AML-193 (cell line): ENCODE measurements at regions not wholly inside any gene's neighbourhood (a gene's known extent, or its start where the extent isn't known, plus 50 kb on each side); places are given as distances from the start of the nearest gene placed in this dataset.
"Not testable (repeated sequence)": the region's sequence is repeated elsewhere in the genome, so short reads cannot be mapped to it uniquely, and the experiment has no call there.

Experiments
- DNase-seq, 2 experiments: peaks; one replicate each; lab custom pipeline; 2025; lab: John Stamatoyannopoulos, UW

DNA sequence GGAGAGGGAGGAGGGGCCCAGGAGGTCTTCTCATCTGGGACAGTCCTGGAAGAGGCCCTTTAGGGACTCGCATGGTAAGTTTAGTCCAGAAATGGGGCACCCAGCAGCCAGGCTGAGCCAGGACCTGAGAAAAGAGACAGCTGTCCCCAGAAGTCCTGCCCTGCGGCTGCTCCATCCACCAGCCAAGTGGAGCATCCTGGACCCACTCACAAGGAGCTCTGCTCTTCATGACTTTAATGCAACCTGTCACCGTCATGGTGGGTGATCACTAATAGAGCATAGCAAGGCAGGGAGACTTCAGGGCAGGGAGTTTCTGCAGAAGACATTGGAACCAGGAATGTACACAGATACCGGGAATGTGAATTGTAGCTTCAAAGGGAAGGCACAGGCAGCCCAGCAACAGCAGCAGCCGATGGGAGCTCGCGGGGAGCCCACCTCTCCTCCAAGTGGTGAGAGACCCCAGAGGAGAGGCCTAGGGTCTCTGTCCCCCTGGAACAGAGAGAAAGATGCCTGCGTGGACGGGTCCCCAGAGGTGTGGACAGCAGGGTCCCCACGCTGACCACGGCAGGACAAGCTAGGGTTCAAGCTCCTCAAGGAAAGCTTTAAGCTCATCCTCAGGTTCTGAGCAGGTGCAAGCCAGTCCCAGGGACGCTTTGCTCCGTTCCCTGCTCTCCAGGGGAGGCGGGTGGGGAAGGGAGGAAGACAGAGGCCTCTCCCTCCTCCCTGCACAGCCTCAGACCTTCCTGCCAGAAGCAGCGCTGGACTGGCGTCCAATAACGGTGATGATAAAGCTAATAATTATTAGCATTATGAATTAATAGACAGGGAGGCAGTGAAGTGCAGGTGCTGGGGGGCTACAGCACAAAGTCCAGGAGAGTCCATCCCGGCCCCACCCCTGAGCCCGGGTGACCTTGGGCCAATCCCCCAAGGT is 335.3 kb downstream of the ADGRD1 start:
- not testable (repeated sequence) for DNase-seq

DNA sequence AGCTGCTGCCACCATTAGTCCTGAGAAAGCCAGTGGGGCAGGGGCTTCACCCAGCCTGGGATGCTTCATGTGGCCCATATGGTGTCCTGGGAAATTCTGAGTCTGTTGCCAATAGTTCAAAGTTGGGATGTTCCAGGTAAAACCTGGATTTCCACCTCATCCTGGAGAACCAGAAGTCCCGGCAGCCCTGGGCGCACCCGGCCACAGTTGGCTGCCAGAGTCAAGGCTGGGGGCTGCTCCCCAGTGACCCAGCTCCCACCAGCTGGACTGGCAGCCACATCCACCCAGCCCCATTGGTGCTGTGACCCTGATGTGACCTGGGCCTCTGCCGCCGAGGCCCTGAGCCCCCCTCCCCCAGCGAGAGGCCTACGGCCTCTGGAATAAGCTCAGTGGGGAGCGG is 336.1 kb downstream of the ADGRD1 start:
- DNase-seq = not testable (repeated sequence)

DNA sequence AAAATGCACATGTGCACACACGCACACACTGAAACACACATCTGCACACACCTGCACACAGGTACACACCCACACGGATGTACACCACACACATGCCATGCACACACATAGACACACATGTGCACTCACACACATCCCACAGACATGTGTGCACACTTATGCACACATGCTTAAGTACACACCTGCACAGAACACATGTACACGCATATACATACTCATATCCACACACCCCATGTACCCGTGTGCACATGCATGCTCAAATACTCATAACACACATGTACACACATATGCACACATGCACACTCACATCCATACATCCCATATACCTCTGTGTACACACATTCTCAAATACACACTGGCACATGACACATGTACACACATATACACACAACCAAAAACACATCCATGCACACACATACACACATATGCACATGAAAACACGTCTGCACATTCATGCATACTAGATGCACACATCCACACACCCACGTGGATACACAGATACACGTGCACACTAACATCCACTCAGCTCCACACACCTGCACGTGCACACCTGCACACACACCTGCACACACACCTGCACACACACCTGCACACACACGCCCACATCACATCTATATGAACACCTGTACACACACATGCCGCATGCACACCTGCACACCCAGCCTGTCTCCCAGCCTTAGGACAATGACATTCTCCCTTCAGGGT is 336.7 kb downstream of the ADGRD1 start:
- DNase-seq = no peak

DNA sequence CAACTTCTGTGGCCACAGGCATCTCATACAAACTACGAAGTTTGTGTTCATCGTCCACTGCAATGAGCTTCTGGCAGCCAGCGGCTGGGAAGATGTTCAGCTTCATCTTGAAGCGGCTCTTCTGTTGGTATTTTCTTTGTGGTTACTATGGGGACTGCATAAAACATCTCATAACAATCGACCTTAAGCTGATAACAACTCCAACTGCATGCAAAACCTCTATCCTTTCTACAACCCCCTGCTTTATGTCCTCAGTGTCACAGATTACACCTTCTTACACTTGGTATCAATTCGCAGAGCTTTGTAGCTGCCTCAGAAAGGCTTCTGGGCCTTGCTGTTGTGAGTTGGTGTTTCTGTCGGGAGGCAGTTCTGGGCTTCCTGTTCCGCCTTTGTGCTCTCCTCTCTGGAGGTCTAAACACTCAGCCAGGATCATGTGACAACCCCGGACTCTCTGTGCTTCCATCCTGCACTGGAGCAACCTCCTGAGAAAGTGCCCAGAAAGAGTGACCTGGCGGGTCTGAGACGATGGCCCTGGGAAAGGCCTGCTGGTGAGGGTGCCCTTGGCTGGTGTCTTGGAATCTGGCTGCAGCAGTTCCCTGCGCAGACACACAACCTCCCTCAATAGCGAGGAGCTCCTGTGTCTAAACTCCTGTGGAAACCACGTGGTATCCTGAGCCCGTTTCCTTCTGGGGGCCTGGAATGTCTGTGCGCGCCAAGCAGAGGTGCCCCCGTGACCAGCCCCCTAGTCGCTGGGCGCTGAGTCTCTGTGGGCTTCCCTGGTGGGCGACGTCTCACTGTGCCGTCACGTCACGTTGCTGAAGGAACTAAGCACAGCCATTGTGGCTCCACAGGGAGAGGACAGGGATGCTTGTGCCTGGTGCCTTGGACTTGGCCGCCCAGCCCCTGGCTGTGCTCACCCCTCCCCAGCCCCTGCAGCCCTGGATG is 339.6 kb downstream of the ADGRD1 start:
- not testable (repeated sequence) for DNase-seq

DNA sequence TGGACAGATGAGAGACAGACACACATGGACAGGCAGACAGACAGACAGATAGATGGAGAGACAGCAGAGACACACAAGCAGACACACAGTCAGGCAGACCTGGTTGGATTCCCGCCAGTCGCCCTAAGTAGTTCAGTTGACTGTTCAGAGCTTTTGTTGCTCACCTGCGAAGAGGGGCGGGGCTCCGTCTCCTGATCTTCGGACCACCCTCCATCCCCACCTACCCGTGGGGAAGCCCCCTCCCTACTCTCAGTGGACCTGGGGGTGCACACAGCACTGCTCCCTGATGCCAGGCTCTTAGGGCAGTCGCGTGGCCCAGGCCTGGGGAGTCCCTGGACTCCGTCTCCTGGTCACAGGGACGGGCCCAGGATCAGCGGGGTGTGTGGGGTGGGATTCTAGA is 341.0 kb downstream of the ADGRD1 start:
- not testable (repeated sequence) for DNase-seq

DNA sequence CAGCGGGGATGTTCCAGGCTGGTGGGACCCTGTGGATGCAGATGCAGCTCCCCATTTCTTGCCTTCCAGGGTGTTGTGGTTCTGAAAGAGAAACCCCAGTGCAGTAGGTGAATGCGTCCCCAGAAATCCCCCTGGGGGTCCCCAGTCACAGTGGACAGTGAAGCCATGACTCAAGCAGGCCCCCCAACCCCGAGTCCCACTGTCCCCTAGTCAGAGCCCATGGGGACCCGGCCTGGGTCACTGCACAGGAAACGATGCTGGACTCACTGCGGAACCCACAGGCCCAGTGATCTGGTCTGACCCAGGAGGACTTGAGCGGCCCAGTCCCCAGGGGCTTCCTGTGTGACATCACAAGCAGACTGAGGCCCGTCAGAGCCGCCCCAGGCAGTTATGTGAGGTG is 341.4 kb downstream of the ADGRD1 start:
- not testable (repeated sequence) for DNase-seq

DNA sequence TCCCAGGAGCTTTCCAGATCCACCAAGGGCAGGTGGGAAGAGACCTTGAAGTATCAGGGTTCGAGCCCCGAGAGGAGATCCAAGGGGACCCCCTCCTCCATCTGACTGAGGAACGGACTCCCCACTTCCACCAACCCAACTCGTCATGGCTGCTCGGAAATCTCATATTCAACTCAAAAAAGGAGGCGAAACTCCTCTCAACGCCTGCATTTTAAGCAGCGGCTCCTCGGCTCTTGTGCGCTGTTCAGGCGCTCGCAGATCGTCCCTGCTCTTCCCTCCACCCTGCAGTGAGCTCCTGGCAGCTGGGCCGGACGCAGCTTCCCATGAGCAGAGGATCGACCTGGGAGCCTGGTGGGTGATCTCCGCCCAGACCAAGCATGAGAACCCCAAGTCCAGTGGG is 341.9 kb downstream of the ADGRD1 start:
- DNase-seq = not testable (repeated sequence)

DNA sequence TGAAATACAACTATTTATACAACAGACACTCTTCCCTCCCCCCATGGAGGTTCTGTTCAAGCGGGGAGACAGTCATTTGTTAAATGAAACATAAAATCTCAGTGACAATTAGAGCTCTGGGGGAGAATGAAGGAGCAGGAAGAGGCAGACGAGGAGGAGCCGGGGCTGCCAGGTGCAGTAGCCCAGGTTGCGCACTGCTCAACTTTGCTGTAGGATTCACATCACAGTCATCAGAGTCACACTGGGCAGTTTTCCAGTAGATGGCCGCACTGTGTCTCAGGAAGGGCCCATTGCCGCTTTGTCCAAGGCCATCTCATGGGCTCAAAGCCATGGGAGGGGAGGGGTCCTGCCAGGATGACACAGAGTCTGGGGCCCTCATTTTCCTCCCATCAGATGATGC is 342.4 kb downstream of the ADGRD1 start:
- not testable (repeated sequence) for DNase-seq

DNA sequence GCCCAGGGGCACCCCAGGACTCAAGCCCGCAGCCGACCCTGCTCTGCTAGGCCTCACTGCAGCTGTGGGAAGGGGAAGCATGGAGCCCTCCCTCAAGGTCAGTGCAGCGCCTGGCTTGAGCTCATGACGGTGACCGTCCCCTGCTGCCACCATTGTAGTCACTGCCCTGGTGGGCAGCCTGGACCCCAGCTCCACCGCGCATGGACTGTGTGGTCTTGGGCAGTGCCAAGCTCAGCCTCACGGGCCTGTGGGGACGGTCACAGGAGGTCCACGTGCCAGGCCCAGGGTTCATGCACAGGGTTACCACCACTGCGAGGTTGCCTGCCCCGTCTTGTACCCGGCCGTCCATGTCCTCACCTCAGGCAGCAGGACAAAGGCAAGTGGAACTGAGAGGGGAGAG is 342.9 kb downstream of the ADGRD1 start:
- DNase-seq = not testable (repeated sequence)

DNA sequence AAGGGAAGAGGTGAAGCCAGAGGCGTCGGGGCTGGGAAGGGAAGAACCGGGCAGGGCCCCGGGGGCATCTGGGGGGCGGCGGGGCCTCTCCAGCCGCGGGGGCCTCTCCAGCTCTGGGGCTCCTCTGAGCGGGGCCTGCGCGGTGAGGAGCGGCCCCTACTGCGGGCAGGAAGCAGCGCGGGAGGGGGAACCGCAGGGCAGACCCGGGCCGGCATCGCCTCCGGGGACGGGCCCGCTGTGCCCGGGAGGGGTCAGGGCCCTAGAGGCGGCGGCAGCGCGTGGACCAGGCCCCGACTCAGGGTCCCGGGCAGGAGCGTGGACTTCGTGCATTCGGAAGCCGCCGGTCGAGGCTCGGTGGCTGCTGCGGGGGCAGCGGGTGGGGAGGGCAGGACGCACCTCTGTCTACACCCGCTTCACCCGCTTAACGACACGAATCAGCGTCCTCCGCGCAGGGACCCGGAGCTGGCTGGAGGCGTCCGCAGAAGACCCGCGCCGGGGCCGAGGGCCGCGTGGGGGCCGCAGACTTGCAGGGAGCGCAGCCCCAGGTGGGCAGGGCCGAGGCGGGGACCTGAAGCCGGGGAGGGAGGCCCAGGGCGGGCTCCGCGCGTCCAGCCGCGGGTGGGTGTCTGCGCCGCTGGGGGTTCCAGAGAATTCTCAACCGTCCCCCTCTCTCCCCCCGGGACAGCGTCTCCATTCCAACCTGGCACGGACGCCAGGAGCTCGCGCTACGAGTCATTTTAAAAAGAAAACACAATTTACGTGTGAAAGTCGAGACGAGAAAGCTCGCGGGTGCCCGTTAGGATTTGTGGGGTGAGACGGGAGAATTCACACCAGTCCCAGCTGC is 345.0 kb downstream of the ADGRD1 start:
- DNase-seq = not testable (repeated sequence)

DNA sequence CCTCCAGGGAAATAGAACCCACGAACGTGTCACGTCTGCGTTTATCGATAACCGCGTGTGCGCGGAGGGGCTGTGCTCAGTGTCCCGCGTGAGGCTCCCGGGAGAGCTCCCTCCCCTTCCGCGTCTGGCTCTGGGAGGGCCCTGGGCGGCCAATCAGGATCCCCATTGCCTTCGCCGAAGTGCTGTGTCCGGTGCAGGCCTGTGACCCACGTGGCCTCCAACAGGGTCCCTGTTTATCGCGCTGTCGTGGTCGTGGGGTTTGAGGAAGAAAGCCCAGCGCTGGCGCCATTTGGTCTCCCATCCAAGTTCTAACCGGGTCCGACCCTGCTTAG is 345.6 kb downstream of the ADGRD1 start:
- not testable (repeated sequence) for DNase-seq

DNA sequence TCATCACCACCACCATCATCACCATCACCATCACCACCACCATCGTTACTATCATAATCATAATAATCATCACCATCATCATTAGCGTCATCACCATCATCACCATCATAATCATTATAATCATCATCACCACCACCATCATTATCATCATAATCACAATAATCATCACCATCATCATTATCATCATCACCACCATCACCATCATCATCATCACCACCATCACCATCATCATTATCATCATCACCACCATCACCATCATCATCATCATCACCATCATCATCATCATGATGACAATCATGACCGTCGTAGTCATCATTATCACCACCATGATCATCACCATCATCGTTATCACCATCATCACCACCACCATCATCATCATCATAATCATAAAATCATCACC is 349.9 kb downstream of the ADGRD1 start:
- not testable (repeated sequence) for DNase-seq

DNA sequence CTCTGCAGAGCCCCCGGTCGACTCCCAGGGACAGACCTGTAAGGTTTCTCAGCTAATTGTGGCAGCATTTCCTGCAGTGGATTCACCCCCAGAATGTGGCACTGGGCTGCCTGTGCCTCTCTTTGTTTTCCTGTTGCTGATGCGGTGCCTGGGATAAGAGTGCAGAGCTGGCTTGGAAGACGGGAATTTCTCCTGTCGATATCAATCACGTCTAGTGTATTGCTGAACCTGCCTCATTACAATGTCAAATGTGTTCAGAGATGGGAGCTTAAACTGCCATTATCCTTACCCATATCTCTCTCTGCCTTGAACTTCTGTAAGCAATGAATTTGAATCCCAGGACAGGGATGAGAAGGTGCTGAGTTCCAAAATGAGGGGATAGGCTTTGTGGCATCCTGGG is 350.9 kb downstream of the ADGRD1 start:
- not testable (repeated sequence) for DNase-seq

DNA sequence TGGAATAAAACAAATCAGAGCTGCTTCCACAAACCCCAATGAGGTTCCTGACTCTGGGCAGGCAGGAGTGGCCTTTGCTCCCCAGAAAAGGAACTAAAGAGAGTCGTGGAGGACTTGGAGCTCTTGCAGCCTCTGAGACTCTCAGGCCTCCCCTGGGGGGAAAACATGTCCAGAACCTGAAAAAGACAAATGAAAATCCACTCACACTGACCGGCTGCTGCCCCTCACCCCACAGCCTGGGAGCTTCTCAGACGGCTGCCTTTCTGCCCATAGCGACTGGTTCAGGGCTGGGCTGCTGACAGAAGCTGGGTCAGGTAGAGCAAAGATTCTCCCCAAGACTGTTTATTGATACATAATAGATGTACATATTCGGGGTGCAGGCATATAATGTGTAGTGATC is 356.0 kb downstream of the ADGRD1 start:
- DNase-seq = no peak

DNA sequence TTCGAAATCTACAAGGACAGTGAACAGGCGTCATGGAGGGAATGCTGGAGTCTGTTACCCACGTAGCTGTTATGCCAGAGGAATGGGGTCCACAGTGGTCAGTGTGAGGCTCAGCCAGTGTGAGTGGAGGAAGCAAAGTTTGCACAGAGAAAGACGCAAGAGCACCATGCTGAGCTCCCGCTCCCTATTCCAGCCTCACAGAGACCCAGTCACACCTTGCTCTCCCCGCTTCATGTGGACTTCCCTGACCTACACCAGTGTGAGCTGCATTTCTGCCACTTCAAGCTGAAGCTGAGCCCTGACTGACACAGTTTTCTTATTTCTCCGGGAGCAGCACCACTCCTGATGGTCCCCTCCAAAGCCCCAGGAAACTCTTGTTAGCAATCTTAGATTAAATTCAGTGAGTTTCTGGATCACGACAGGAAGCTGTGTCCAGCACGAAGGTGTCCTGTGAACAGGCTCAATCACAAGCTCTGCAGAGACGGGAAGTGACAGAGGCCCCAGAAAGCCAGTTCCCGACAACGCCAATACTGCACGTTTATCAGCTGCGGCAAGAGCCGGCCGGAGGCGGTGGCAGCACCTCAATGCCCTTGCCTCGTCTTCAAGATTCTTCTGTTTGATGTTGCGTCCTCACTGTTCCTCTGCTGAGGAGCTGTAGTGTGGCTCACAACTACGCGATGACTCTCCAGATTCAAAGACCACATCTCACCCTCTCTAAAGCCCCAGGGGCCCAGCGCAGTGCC is 356.7 kb downstream of the ADGRD1 start:
- DNase-seq = not testable (repeated sequence)

DNA sequence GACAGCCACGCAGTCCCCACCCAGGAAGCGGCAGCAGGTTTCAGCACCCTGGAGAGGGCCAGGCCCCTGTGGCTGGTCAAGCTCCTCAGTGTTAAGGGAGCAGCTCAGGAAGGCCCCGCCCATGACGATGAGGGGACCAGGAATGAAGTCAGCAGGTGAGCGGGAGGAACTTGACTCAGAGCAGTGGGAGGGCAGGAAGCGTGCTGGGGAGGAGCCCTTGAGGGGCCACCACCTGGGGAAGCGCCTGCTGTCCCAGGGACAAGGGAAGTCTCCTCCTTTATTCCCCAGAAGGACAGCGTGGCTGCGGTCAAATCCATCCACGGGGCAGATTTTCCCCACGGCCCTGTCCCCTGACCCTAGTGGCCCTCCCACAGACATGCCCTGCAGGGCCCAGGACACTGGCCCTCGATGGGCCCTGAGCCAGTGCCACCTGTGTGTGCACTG is 357.6 kb downstream of the ADGRD1 start:
- DNase-seq = not testable (repeated sequence)

DNA sequence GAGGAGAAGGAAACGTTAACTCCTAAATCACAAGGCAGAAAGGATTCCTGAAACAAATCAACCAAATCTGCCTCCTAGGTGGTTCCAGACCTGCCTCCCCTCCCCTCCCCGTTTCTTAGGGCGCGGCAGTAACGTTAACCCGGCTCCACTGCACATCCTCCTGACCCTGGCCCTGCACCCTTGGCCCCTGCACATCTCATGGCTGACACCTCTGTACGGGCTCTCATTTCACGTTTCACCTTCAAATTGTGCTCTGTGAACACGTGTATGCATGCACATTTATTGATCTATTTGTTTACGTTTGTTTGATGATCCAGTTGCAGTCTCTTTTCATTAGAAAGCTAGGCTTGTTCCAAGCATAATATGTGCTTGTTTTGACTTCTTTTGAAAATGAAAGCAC is 358.1 kb downstream of the ADGRD1 start:
- no peak for DNase-seq

DNA sequence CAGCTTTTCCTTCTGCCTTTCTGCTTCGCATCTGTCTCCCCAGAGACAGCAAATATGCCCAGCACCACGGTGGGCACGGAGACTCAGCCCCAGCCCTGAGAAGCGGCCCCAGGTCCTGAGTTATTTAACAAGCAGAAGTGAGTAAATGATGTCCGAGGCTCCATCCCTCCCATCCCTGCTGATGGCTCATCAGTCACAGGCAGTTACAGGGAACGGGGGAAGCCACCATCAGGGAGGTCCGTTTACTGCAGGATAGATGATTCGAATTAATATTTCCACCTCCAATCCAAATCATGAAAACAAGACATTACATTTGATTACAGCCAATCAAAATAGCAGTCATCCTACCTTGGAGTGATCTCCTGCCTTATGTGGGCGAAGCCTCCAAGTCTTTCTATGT is 358.7 kb downstream of the ADGRD1 start:
- DNase-seq = not testable (repeated sequence)

DNA sequence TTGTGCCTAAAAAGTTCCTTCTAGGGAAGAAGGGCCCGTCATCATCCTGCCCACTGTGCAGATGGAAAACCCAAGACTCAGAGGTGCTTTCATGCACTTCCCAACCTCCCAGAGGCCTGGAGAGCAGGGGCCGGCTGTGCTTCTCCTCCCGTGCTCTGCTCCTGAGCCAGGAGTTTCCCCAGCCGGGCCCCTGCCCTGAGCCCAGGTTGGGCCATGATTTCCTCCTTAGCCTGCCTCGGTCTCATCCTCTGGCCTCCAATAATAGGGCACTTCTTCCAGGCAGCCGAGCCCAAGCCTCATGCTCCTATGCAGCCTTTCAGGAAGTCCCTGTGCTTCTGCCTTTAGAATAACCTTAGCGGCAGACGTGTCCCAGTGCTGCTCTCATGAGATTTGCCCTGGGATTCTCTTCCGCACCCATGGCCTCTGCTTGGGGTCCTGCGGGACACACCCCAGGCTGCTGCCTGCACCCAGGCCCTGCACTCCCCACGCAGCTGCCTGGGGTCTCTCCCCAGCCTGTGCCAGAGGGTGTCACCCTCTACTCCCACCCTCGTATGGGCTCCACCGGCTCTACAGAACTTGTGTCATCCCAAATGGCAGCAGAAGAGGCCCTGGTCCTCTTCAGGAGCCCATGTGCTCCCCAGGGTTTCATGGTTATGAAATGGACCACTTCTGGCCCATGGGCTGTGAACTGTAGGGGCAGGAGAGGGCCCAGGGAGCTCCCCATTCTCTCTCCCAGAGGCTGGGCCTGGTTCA is 359.3 kb downstream of the ADGRD1 start:
- DNase-seq = no peak

DNA sequence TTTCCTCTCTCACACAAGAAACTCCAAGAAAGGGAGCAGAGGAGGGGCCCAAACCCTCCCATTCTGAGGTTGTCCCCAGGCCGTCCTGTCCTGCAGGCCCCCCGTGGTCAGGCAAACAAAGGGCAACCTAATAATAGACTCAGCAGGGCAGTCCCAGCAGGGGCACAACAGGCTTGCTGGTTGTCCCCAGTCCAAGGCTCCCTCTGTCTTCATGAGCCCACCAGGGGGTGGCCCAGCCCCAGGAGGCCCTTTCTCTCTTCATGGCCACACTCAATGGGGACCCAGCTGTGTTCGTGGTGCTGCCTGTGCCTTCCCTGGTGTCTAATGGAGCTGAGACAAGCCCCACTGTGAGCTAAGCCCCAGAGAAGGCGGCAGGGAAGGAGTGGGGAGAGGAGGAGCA is 359.9 kb downstream of the ADGRD1 start:
- no peak for DNase-seq
